HG03571 (cell line): ENCODE measurements at regions not wholly inside any gene's neighbourhood (a gene's known extent, or its start where the extent isn't known, plus 50 kb on each side); places are given as distances from the start of the nearest gene placed in this dataset.

Source experiments
- ATAC-seq: cut with Tn5 transposase; IDR thresholded peaks from one replicate; pipeline ENCODE4 v1.9.1; 2021; ENCODE audit not compliant: unreplicated experiment

DNA sequence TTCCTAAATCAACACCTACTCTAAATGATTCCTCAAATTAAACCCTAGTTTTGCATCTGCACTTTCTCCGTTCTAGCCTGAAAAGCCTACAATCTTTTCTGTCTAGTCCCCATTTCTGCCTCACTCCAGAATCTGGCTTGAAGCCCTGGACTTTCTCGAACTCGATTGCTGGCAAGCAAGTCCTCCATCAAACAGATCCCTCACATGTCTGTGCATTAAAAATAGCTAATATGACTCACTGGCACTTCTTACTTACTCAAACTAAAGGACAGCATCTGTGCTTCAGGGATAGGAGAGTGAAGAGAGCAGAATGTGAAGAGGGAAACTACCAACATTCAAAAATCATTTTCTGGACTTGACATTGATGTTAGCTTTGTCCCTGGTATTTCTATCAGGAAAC is 51.8 kb upstream of the CXADR start:
- no peak for ATAC-seq

DNA sequence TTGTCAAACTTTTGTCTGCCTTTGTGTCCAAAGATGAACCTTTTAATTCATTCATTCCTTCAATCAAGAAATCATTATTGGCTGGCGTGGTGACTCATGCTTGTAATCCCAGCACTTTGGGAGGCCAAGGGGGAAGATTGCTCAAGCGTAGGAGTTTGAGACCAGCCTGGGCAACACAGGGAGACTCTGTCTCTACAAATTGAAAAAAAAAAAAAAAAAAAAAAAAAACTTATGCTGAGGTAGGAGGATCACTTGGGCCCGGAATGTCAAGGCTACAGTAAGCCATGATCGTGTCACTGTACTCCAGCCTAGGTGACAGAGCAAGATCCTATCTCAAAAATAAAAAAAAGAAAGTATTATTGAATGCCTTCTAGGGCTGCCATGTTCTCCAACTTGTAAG is 51.3 kb upstream of the CXADR start:
- no peak for ATAC-seq

DNA sequence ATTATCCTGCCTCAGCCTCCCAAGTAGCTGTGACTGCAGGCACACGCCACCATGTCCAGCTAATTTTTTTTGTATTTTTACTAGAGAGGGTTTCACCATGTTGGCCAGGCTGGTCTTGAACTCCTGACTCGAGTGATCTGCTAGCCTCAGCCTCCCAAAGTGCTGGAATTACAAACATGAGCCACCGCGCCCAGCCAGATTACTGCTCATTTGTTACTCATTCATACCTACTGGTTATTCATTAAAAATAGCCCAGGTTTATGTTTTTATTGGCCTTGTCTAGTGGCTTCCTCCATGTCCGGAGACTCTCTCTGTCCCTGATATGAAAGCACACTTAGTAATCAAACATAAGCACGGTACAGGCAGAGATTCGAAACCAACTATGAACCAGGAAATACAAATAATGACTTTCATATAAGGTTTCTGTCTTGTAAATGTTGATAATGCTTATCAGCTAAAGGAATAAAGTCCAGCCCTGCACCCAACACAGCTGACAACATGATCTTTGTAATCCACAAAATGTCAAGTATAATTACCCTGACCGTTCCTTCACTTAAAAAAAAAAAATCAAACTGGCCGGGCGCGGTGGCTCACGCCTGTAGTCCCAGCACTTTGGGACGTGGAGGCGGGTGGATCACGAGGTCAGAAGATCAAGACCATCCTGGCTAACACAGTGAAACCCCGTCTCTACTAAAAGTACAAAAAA is 50.4 kb upstream of the CXADR start:
- ATAC-seq = no peak
